IMR-90 (cell line): ENCODE measurements at regions not wholly inside any gene's neighbourhood (a gene's known extent, or its start where the extent isn't known, plus 50 kb on each side); places are given as distances from the start of the nearest gene placed in this dataset.

ENCODE experiments used
- CHD1 ChIP-seq: IDR thresholded peaks from 2 replicates; pipeline ENCODE4 v1.6.1; 2012; ENCODE audit warnings: low read depth, low read length, improper control_type of control experiment
- CTCF ChIP-seq: conservative IDR thresholded peaks from 2 replicates; pipeline ENCODE4 v1.5.1; 2012; ENCODE audit warnings: mild to moderate bottlenecking, low read depth, low read length, improper control_type of control experiment
- MAFK ChIP-seq: IDR thresholded peaks from 2 replicates; pipeline ENCODE4 v1.6.1; 2012; ENCODE audit warnings: low read depth, low read length, improper control_type of control experiment
- POLR2A ChIP-seq: IDR thresholded peaks from 2 replicates; pipeline ENCODE4 v1.6.1; 2012; ENCODE audit warnings: mild to moderate bottlenecking, low read depth, low read length
- RAD21 ChIP-seq: IDR thresholded peaks from 2 replicates; pipeline ENCODE4 v1.6.1; 2012; ENCODE audit warnings: low read length, improper control_type of control experiment
- SMC3 ChIP-seq: fragments of 150-350 bp; IDR thresholded peaks from 2 replicates; pipeline ENCODE4 v1.6.1; 2016; ENCODE audit warnings: low read depth, mild to moderate bottlenecking, antibody characterized with exemption, low read length, moderate library complexity

- TF ChIP-seq CTCF (no peak), SMC3 (no peak), MAFK (no peak), POLR2A (no peak), CHD1 (no peak), RAD21 (no peak)
Measured at GRCh38 chr11:109945626-109946321, 147.4 kb upstream of the ZC3H12C start.
